Calu3 (cell line): ENCODE measurements at regions not wholly inside any gene's neighbourhood (a gene's known extent, or its start where the extent isn't known, plus 50 kb on each side); places are given as distances from the start of the nearest gene placed in this dataset.

Source experiments
- BruUV-seq: library from RNA; stranded (reverse); fragments of 400-500 nt; replicated peaks from 2 replicates; lab custom pipeline; 2021; lab: Mats Ljungman, UMichigan
- CTCF ChIA-PET: fragments of 300-600 bp; sonication (Branson Sonifier 250); formaldehyde crosslinking; loops from one replicate; lab custom pipeline; 2022; ENCODE audit warnings: antibody characterized with exemption; lab: Charles Lee
- DNase-seq: peaks from one replicate; pipeline ENCODE4 v3.0.0; 2022
- H3K27ac Mint-ChIP-seq: one replicate; pipeline ENCODE4 v1.8.0; 2022; ENCODE audit warnings: mixed read lengths; ENCODE audit not compliant: unreplicated experiment
- H3K27me3 Mint-ChIP-seq: one replicate; pipeline ENCODE4 v1.8.0; 2022; ENCODE audit warnings: mixed read lengths; ENCODE audit not compliant: unreplicated experiment
- H3K36me3 Mint-ChIP-seq: one replicate; pipeline ENCODE4 v1.8.0; 2022; ENCODE audit warnings: mild to moderate bottlenecking, moderate library complexity, mixed read lengths; ENCODE audit not compliant: insufficient read depth, unreplicated experiment
- H3K4me1 Mint-ChIP-seq: one replicate; pipeline ENCODE4 v1.8.0; 2022; ENCODE audit warnings: mild to moderate bottlenecking, low read depth, mixed read lengths; ENCODE audit not compliant: unreplicated experiment
- H3K4me3 Mint-ChIP-seq: one replicate; pipeline ENCODE4 v1.8.0; 2022; ENCODE audit warnings: mild to moderate bottlenecking, low read depth, moderate library complexity, mixed read lengths; ENCODE audit not compliant: unreplicated experiment
- H3K9me3 Mint-ChIP-seq: one replicate; pipeline ENCODE4 v1.8.0; 2022; ENCODE audit warnings: low read depth, mixed read lengths; ENCODE audit not compliant: unreplicated experiment
- intact Hi-C: fragments of 100-400 bp; cut with micrococcal nuclease; formaldehyde crosslinking; loops from one replicate; pipeline ENCODE4 v1.10.0; 2022; ENCODE audit not compliant: unreplicated experiment
- TF ChIP-seq, protein P1 (sequence below): fragments of 200-600 bp; IDR thresholded peaks from one replicate; pipeline ENCODE4 v1.8.0; 2022; ENCODE audit warnings: antibody characterized with exemption; ENCODE audit not compliant: unreplicated experiment

DNA sequence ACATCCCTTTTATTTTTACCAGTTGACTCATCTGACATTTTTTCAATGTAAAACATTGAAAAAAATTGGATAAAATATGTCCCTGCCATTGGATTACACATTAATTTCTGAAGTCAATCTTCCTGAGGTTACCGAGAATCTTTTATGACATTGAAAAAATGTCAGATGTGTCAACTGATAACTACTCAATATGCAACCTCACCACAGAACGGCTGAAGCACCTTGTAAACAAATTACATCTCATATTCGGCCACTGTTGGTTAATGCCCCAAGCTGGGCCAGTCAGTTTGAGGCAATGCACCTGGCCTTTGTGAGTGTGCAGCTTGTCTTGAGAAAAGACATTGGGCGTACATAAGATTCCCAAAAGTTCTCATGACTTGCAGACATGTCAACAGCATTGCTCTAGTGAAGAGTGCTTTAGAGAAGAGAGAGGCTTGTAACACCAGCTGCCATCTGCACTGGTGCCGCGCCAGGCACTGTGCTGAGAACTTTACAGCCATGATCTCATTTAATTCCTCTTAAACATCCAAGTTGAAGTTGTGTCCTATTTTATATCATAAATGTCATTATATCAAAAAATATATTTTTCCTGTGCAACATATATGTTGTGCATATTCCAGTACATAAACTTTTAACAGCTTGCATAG, 112.7 kb upstream of the SLC35G4 start:
- CTCF ChIA-PET, result interaction anchor here (1.1 kb wide), 1 partner anchor 187 kb away, joined by 3 read pairs; no protein-coding TSS in a partner anchor
- H3K27me3 Mint-ChIP-seq, result no peaks in the 10 kb centered on the region
- no TSS peak for BruUV-seq
- peaks cover 18% of the 10 kb centered on the region for H3K4me1 Mint-ChIP-seq
- TF ChIP-seq, protein P1, sequence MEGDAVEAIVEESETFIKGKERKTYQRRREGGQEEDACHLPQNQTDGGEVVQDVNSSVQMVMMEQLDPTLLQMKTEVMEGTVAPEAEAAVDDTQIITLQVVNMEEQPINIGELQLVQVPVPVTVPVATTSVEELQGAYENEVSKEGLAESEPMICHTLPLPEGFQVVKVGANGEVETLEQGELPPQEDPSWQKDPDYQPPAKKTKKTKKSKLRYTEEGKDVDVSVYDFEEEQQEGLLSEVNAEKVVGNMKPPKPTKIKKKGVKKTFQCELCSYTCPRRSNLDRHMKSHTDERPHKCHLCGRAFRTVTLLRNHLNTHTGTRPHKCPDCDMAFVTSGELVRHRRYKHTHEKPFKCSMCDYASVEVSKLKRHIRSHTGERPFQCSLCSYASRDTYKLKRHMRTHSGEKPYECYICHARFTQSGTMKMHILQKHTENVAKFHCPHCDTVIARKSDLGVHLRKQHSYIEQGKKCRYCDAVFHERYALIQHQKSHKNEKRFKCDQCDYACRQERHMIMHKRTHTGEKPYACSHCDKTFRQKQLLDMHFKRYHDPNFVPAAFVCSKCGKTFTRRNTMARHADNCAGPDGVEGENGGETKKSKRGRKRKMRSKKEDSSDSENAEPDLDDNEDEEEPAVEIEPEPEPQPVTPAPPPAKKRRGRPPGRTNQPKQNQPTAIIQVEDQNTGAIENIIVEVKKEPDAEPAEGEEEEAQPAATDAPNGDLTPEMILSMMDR, result no peak
- H3K4me3 Mint-ChIP-seq, result no peak overlapping the region
- peak overlapping the region; percentile 40 for H3K27ac Mint-ChIP-seq
- H3K9me3 Mint-ChIP-seq, result no peaks in the 10 kb centered on the region
- no peaks in the 10 kb centered on the region for H3K36me3 Mint-ChIP-seq
- no peak for DNase-seq
- intact Hi-C loops, result no loop called here

DNA sequence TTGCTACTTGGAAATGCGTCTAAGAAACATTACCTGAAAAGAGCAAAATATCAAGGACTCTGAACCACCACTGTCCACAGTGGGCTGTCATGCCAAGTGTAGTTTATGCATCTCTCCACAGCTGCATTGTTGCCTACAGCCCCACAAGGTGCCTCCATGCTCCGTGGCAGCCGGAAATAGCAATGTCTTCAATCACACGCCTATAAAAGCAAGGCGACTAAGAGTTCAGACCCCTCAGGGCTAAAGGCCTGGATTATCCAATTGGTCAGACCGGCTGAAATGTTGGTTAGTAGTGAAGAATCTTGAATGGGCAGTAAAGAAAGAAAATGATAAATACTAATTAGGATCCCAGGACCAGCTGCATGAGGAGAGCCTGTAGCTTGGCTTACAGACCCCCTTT, 114.0 kb upstream of the SLC35G4 start:
- Mint-ChIP-seq H3K27ac (no peak overlapping the region), H3K36me3 (no peaks in the 10 kb centered on the region), H3K27me3 (no peaks in the 10 kb centered on the region), H3K9me3 (no peaks in the 10 kb centered on the region), H3K4me1 (peaks cover 16% of the 10 kb centered on the region), H3K4me3 (no peak overlapping the region)
- CTCF ChIA-PET, result no interaction called here
- BruUV-seq, result no TSS peak
- TF ChIP-seq, protein P1, result no peak
- intact Hi-C loops, result no loop called here
- DNase-seq, result no peak

DNA sequence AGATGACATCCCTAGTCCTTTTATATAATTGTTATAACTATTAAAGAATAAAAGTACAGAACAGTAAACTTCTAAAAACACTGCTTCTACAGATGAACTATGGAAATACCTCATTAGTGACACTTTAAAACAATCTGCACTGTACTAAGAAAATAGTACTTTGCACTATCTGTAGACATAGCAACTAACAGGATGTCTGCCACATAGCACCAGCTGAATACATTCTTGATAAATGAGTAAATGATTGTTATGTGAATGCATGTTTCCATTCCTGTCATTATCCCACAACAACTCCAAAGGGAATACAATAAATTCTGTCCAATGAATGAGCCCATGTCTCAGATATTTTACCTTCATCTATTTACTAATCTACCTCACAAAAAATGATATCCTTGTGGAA, 115.3 kb upstream of the SLC35G4 start:
- CTCF ChIA-PET, result no interaction called here
- Mint-ChIP-seq H3K36me3 (no peaks in the 10 kb centered on the region), H3K27ac (no peak overlapping the region), H3K9me3 (peaks cover 3% of the 10 kb centered on the region), H3K4me1 (peaks cover 9% of the 10 kb centered on the region), H3K4me3 (no peak overlapping the region), H3K27me3 (no peaks in the 10 kb centered on the region)
- DNase-seq, result no peak
- BruUV-seq, result no TSS peak
- intact Hi-C loops, result no loop called here
- TF ChIP-seq, protein P1, result no peak

DNA sequence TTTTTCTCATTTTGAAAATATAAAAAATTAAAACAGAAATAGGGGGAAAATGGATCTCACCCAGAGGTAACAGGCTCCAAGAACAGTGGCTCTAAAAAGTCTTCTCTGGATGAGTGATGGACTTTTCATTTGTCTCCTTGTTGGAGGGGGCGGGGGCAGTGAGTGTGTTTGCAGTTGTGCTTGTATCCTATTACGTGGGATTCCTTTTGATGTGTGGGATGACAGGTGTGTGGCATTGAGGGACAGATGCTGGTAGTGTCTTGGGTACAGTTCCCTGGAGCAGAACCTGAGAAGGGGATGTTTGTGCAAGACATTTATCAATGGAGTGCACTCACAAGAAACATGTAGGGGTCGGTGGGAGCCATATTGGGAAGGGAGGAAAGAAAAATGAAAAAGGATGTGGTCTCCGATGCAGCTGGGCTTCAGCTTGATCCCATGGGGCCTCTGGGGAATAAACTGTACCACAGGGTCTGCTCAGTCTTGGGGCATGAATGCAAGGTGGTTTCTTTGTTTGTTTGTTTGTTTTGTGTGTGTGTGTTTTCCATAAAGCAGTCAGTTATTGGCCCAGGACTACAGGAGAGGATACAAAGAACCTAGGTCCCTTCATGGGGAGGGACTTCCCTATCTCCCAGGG, 120.0 kb upstream of the SLC35G4 start:
- H3K36me3 Mint-ChIP-seq, result no peaks in the 10 kb centered on the region

More for the DNA sequence above, 120.0 kb upstream of the SLC35G4 start:
- H3K4me1 Mint-ChIP-seq, result no peaks in the 10 kb centered on the region
- H3K4me3 Mint-ChIP-seq, result no peak overlapping the region
- H3K27me3 Mint-ChIP-seq, result peaks cover 13% of the 10 kb centered on the region
- intact Hi-C loops, result no loop called here
- DNase-seq, result no peak
- CTCF ChIA-PET, result no interaction called here
- H3K9me3 Mint-ChIP-seq, result peaks cover 3% of the 10 kb centered on the region
- BruUV-seq, result no TSS peak
- TF ChIP-seq, protein P1, result no peak
- H3K27ac Mint-ChIP-seq, result no peak overlapping the region
